Stimulated activated naive B cell treated with anti-CD40 and anti-IgM and Interleukin-4, amounts not matched to agents 10 μg/mL and 1 μg/mL and 100 μg/mL, for 72 hours (primary cell): ENCODE measurements at regions not wholly inside any gene's neighbourhood (a gene's known extent, or its start where the extent isn't known, plus 50 kb on each side); places are given as distances from the start of the nearest gene placed in this dataset.

ENCODE experiments used
- ATAC-seq, 2 donors: fragments of 150-1000 bp; cut with Tn5 transposase; replicated peaks; 2 replicates each; pipeline ENCODE4 v1.10.0; 2021; ENCODE audit warnings: moderate library complexity in 1 of 2
- DNase-seq: peaks from one replicate; pipeline ENCODE4 v3.0.0; 2021
- H3K27ac Mint-ChIP-seq: one replicate; pipeline ENCODE4 v1.8.0; 2022; ENCODE audit warnings: mild to moderate bottlenecking, mixed read lengths
- H3K27me3 Mint-ChIP-seq, 2 donors: one replicate each; pipeline ENCODE4 v1.8.0; 2022; ENCODE audit warnings: mixed read lengths in 2 of 2
- H3K36me3 Mint-ChIP-seq, 2 donors: one replicate each; pipeline ENCODE4 v1.8.0; 2022; ENCODE audit warnings: mixed read lengths in 2 of 2, mild to moderate bottlenecking in 1 of 2
- H3K4me1 Mint-ChIP-seq, 2 donors: one replicate each; pipeline ENCODE4 v1.8.0; 2022; ENCODE audit warnings: mixed read lengths in 2 of 2, mild to moderate bottlenecking in 1 of 2
- H3K4me3 Mint-ChIP-seq, 2 donors: one replicate each; pipeline ENCODE4 v1.8.0; 2022; ENCODE audit warnings: mild to moderate bottlenecking in 2 of 2, mixed read lengths in 2 of 2, moderate library complexity in 1 of 2
- H3K9me3 Mint-ChIP-seq, 2 donors: one replicate each; pipeline ENCODE4 v1.8.0; 2022; ENCODE audit warnings: mixed read lengths in 2 of 2, mild to moderate bottlenecking in 1 of 2

- Mint-ChIP-seq H3K27me3 (peaks cover 4 to 9% of the 10 kb centered on the region in 2 donors), H3K27ac (no peak overlapping the region), H3K4me3 (no peak overlapping the region), H3K36me3 (no peaks in the 10 kb centered on the region), H3K9me3 (no peaks in the 10 kb centered on the region), H3K4me1 (no peaks in the 10 kb centered on the region)
- ATAC-seq (no peak), DNase-seq (no peak)
Observed at GRCh38 chr15:86028961-86029360, 50.7 kb upstream of the AGBL1 start.
